Testis (tissue), 2 donors: ENCODE measurements at regions not wholly inside any gene's neighbourhood (a gene's known extent, or its start where the extent isn't known, plus 50 kb on each side); places are given as distances from the start of the nearest gene placed in this dataset.

ENCODE experiments used
- DNase-seq: peaks from one replicate; pipeline ENCODE4 v3.0.0-alpha.2; 2019
- H3K27ac ChIP-seq, 2 donors: fragments of 200-600 bp; sonication (generic); one replicate each; pipeline ENCODE4 v1.5.1; 2019
- H3K27me3 ChIP-seq: fragments of 200-600 bp; sonication (generic); one replicate; pipeline ENCODE4 v1.5.1; 2019
- H3K36me3 ChIP-seq: fragments of 200-600 bp; sonication (generic); one replicate; pipeline ENCODE4 v1.5.1; 2017; ENCODE audit warnings: low read depth; ENCODE audit errors: missing control alignments
- H3K4me1 ChIP-seq: fragments of 200-600 bp; sonication (generic); one replicate; pipeline ENCODE4 v1.5.1; 2019
- H3K4me3 ChIP-seq, 2 donors: fragments of 200-600 bp; sonication (generic); one replicate each; pipeline ENCODE4 v1.5.1; 2017 to 2019
- H3K9me3 ChIP-seq: fragments of 200-600 bp; sonication (generic); one replicate; pipeline ENCODE4 v1.5.1; 2017
- CTCF ChIP-seq, 3 experiments: fragments of 450-650 bp in 2 of 3; fragments of 200-600 bp in 1 of 3; sonication (generic) in 1 of 3; IDR thresholded peaks; one replicate each; pipeline ENCODE4 v1.5.1; 2016 to 2019; ENCODE audit warnings: antibody characterized with exemption in 3 of 3, mild to moderate bottlenecking in 2 of 3, moderate library complexity in 1 of 3
- POLR2A ChIP-seq: fragments of 450-650 bp; IDR thresholded peaks from one replicate; pipeline ENCODE4 v1.6.1; 2017; ENCODE audit warnings: antibody characterized with exemption, mild to moderate bottlenecking, moderate library complexity
- WGBS, 2 donors: methylation state at CpG; one replicate each; pipeline ENCODE4 v1.1.5; 2018; 5-methylcytosine and 5-hydroxymethylcytosine counted together
- intact Hi-C: fragments of 100-400 bp; cut with DNase I; formaldehyde crosslinking; loops from one replicate; pipeline ENCODE4 v1.15.1; 2023; ENCODE audit warnings: low total_unique reads

- intact Hi-C loops = no loop called here
- no peaks in the 10 kb centered on the region for H3K27me3 ChIP-seq
- TF ChIP-seq CTCF (IDR thresholded peaks at IDR 0.05) = no peak
- no peak for TF ChIP-seq POLR2A
- no peaks in the 10 kb centered on the region for H3K36me3 ChIP-seq
- H3K4me3 ChIP-seq = no peak overlapping the region
- no peaks in the 10 kb centered on the region for H3K9me3 ChIP-seq
- H3K27ac ChIP-seq = no peak overlapping the region
- WGBS, 2 donors = 79 to 81% methylated on average over 5 to 6 of the region's 6 CpGs
- H3K4me1 ChIP-seq = no peaks in the 10 kb centered on the region
- DNase-seq = no peak
These were observed 259.0 kb downstream of the MN1 start for GRCh38 chr22:27542602-27543001.

GRCh38 chr22:27543460-27543859 lies 258.1 kb downstream of the MN1 start:
- Histone ChIP-seq H3K4me1 (no peaks in the 10 kb centered on the region), H3K4me3 (no peak overlapping the region), H3K27me3 (no peaks in the 10 kb centered on the region), H3K36me3 (no peaks in the 10 kb centered on the region), H3K9me3 (no peaks in the 10 kb centered on the region), H3K27ac (no peak overlapping the region)
- DNase-seq = no peak
- TF ChIP-seq CTCF (IDR thresholded peaks at IDR 0.05) = no peak
- no peak for TF ChIP-seq POLR2A
- 85 to 86% methylated on average over 2 of the region's 2 CpGs for WGBS, 2 donors
- intact Hi-C loops = no loop called here

- Histone ChIP-seq H3K4me1 (no peaks in the 10 kb centered on the region), H3K36me3 (no peaks in the 10 kb centered on the region), H3K27ac (no peak overlapping the region), H3K4me3 (no peak overlapping the region), H3K27me3 (no peaks in the 10 kb centered on the region), H3K9me3 (no peaks in the 10 kb centered on the region)
- WGBS, 2 donors = 88 to 92% methylated on average over 7 of the region's 7 CpGs
- DNase-seq = no peak
- intact Hi-C loops = no loop called here
- TF ChIP-seq CTCF (IDR thresholded peaks at IDR 0.05) (no peak), POLR2A (no peak)
These were observed 256.5 kb downstream of the MN1 start for GRCh38 chr22:27545085-27545484.

GRCh38 chr22:27546157-27546935 lies 255.2 kb downstream of the MN1 start:
- H3K27me3 ChIP-seq = no peaks in the 10 kb centered on the region
- H3K4me3 ChIP-seq = no peak overlapping the region
- intact Hi-C loops = no loop called here
- no peaks in the 10 kb centered on the region for H3K4me1 ChIP-seq
- no peaks in the 10 kb centered on the region for H3K36me3 ChIP-seq
- WGBS, 2 donors = 84 to 86% methylated on average over 18 of the region's 18 CpGs
- no peak for TF ChIP-seq CTCF (IDR thresholded peaks at IDR 0.05)
- no peak for TF ChIP-seq POLR2A
- H3K27ac ChIP-seq = no peak overlapping the region
- DNase-seq = no peak
- H3K9me3 ChIP-seq = no peaks in the 10 kb centered on the region

- 91 to 96% methylated on average over 7 of the region's 7 CpGs for WGBS, 2 donors
- Histone ChIP-seq H3K27ac (no peak overlapping the region), H3K4me1 (peaks cover 6% of the 10 kb centered on the region), H3K9me3 (no peaks in the 10 kb centered on the region), H3K27me3 (no peaks in the 10 kb centered on the region), H3K4me3 (no peak overlapping the region), H3K36me3 (no peaks in the 10 kb centered on the region)
- DNase-seq = no peak
- TF ChIP-seq POLR2A = no peak
- TF ChIP-seq CTCF (IDR thresholded peaks at IDR 0.05) = no peak
- intact Hi-C loops = no loop called here
These were observed 250.2 kb downstream of the MN1 start for GRCh38 chr22:27551402-27551801.
